IMR-90 (cell line): ENCODE measurements at regions not wholly inside any gene's neighbourhood (a gene's known extent, or its start where the extent isn't known, plus 50 kb on each side); places are given as distances from the start of the nearest gene placed in this dataset.

Source experiments
- ATAC-seq: fragments of 200-7000 bp; cut with Tn5 transposase; 2 replicates; pipeline ENCODE4 v1.9.1; 2020; ENCODE audit warnings: low read depth, mild to moderate bottlenecking, moderate library complexity
- BruUV-seq: library from RNA; stranded (reverse); fragments of 400-500 nt; replicated peaks from 2 replicates; lab custom pipeline; 2021; lab: Mats Ljungman, UMichigan
- CTCF ChIA-PET: fragments of 300-600 bp; formaldehyde crosslinking; extraction: SDS; loops from one replicate; lab custom pipeline; 2021; ENCODE audit warnings: antibody characterized with exemption; lab: Yijun Ruan, JAX
- POLR2A ChIA-PET: fragments of 300-600 bp; sonication (Branson Sonifier 250); formaldehyde crosslinking; loops from one replicate; lab custom pipeline; 2022; ENCODE audit warnings: antibody characterized with exemption; ENCODE audit not compliant: unreplicated experiment; lab: Charles Lee
- DNase-seq: peaks from one replicate; pipeline ENCODE4 v3.0.0; 2013
- H2AFZ ChIP-seq: replicated peaks from 2 replicates; pipeline ENCODE3; 2013; ENCODE audit warnings: low read length, mild to moderate bottlenecking; ENCODE audit not compliant: poor library complexity
- H2AK5ac ChIP-seq: 2 replicates; pipeline ENCODE4 v1.6.1; 2013; ENCODE audit warnings: low read depth, low read length, inconsistent platforms
- H2AK9ac ChIP-seq: replicated peaks from 2 replicates; pipeline ENCODE3; 2013; ENCODE audit warnings: mild to moderate bottlenecking, low read depth, low read length, moderate library complexity; ENCODE audit not compliant: poor library complexity
- H2BK120ac ChIP-seq: 2 replicates; pipeline ENCODE4 v1.6.1; 2013; ENCODE audit warnings: low read depth, low read length, inconsistent platforms
- H2BK15ac ChIP-seq: 3 replicates; pipeline ENCODE4 v1.6.1; 2013; ENCODE audit warnings: low read depth, low read length, inconsistent platforms
- H2BK20ac ChIP-seq: 2 replicates; pipeline ENCODE4 v1.6.1; 2013; ENCODE audit warnings: low read depth, mild to moderate bottlenecking, inconsistent platforms, low read length, moderate library complexity
- H2BK5ac ChIP-seq: 2 replicates; pipeline ENCODE4 v1.6.1; 2013; ENCODE audit warnings: mild to moderate bottlenecking, low read depth, low read length, inconsistent platforms; ENCODE audit not compliant: poor library complexity, severe bottlenecking
- H3K14ac ChIP-seq: replicated peaks from 2 replicates; pipeline ENCODE4 v1.6.1; 2013; ENCODE audit warnings: low read depth, low read length, inconsistent platforms
- H3K18ac ChIP-seq: 2 replicates; pipeline ENCODE4 v1.6.1; 2013; ENCODE audit warnings: low read depth, low read length, control low read depth
- H3K23ac ChIP-seq: 2 replicates; pipeline ENCODE4 v1.6.1; 2013; ENCODE audit warnings: low read depth, low read length, inconsistent platforms
- H3K27ac ChIP-seq: 2 replicates; pipeline ENCODE4 v1.5.1; 2013; ENCODE audit warnings: mild to moderate bottlenecking, control low read depth, low read length; ENCODE audit not compliant: insufficient read depth
- H3K27me3 ChIP-seq: 2 replicates; pipeline ENCODE4 v1.6.1; 2013; ENCODE audit warnings: low read length; ENCODE audit not compliant: control insufficient read depth, insufficient read depth
- H3K36me3 ChIP-seq: 2 replicates; pipeline ENCODE4 v1.6.1; 2013; ENCODE audit warnings: low read length, mixed read lengths; ENCODE audit not compliant: control insufficient read depth, insufficient read depth
- H3K4ac ChIP-seq: 2 replicates; pipeline ENCODE4 v1.6.1; 2013; ENCODE audit warnings: low read depth, low read length, inconsistent platforms
- H3K4me1 ChIP-seq: 2 replicates; pipeline ENCODE4 v1.6.1; 2013; ENCODE audit warnings: low read length, mixed read lengths; ENCODE audit not compliant: control insufficient read depth, insufficient read depth
- H3K4me2 ChIP-seq: 2 replicates; pipeline ENCODE4 v1.6.1; 2013; ENCODE audit warnings: low read depth, mild to moderate bottlenecking, control low read depth, low read length, moderate library complexity
- H3K4me3 ChIP-seq: 2 replicates; pipeline ENCODE4 v1.5.1; 2013; ENCODE audit warnings: low read depth, mild to moderate bottlenecking, control low read depth, low read length, moderate library complexity; ENCODE audit not compliant: insufficient read depth
- H3K56ac ChIP-seq: 2 replicates; pipeline ENCODE4 v1.6.1; 2013; ENCODE audit warnings: low read length, inconsistent platforms; ENCODE audit not compliant: insufficient read depth; ENCODE audit errors: extremely low read depth
- H3K79me1 ChIP-seq, 2 experiments: 2 replicates each; pipeline ENCODE4 v1.6.1; 2013; ENCODE audit warnings: low read length in 2 of 2, inconsistent platforms in 1 of 2, low read depth in 1 of 2
- H3K9ac ChIP-seq: 2 replicates; pipeline ENCODE4 v1.6.1; 2013; ENCODE audit warnings: low read depth, low read length, control low read depth
- H3K9me1 ChIP-seq: 2 replicates; pipeline ENCODE4 v1.6.1; 2013; ENCODE audit warnings: low read length, inconsistent platforms; ENCODE audit not compliant: insufficient read depth
- H3K9me3 ChIP-seq: 2 replicates; pipeline ENCODE4 v1.6.1; 2013; ENCODE audit warnings: low read length; ENCODE audit not compliant: control insufficient read depth, insufficient read depth
- H4K20me1 ChIP-seq: 2 replicates; pipeline ENCODE4 v1.6.1; 2013; ENCODE audit warnings: low read length, inconsistent platforms; ENCODE audit not compliant: insufficient read depth
- H4K5ac ChIP-seq: 2 replicates; pipeline ENCODE4 v1.6.1; 2013; ENCODE audit warnings: mild to moderate bottlenecking, low read depth, low read length, control low read depth
- H4K8ac ChIP-seq, 2 experiments: 2 replicates each; pipeline ENCODE4 v1.6.1; 2013; ENCODE audit warnings: low read depth in 2 of 2, low read length in 2 of 2, control low read depth in 1 of 2, inconsistent platforms in 1 of 2
- H4K91ac ChIP-seq: 2 replicates; pipeline ENCODE4 v1.6.1; 2013; ENCODE audit warnings: low read depth, low read length, inconsistent platforms; ENCODE audit not compliant: insufficient read depth
- CEBPB ChIP-seq: IDR thresholded peaks from 2 replicates; pipeline ENCODE4 v1.6.1; 2012; ENCODE audit warnings: low read depth, low read length, improper control_type of control experiment
- CHD1 ChIP-seq: IDR thresholded peaks from 2 replicates; pipeline ENCODE4 v1.6.1; 2012; ENCODE audit warnings: low read depth, low read length, improper control_type of control experiment
- MAZ ChIP-seq: IDR thresholded peaks from 2 replicates; pipeline ENCODE4 v1.6.1; 2012; ENCODE audit warnings: low read depth, mild to moderate bottlenecking, low read length, improper control_type of control experiment, moderate library complexity, borderline replicate concordance
- MXI1 ChIP-seq: IDR thresholded peaks from 2 replicates; pipeline ENCODE4 v1.6.1; 2012; ENCODE audit warnings: low read depth, mild to moderate bottlenecking, low read length, moderate library complexity, borderline replicate concordance
- POLR2A ChIP-seq: IDR thresholded peaks from 2 replicates; pipeline ENCODE4 v1.6.1; 2012; ENCODE audit warnings: mild to moderate bottlenecking, low read depth, low read length
- RCOR1 ChIP-seq: IDR thresholded peaks from 2 replicates; pipeline ENCODE4 v1.6.1; 2012; ENCODE audit warnings: mild to moderate bottlenecking, low read length, improper control_type of control experiment; ENCODE audit not compliant: insufficient replicate concordance
- RFX5 ChIP-seq: IDR thresholded peaks from 2 replicates; pipeline ENCODE4 v1.8.0; 2012; ENCODE audit warnings: low read depth, mild to moderate bottlenecking, low read length, moderate library complexity
- SMC3 ChIP-seq: fragments of 150-350 bp; IDR thresholded peaks from 2 replicates; pipeline ENCODE4 v1.6.1; 2016; ENCODE audit warnings: low read depth, mild to moderate bottlenecking, antibody characterized with exemption, low read length, moderate library complexity
- WGBS, 2 experiments: methylation state at CpG; one replicate each; pipeline versions ENCODE4 v1.1.5 to v1.1.7; 2013; ENCODE audit warnings: missing lambda C conversion rate in 2 of 2; ENCODE audit not compliant: insufficient read length in 1 of 2; ENCODE audit errors: extremely low coverage in 2 of 2; 5-methylcytosine and 5-hydroxymethylcytosine counted together
- dilution Hi-C: fragments of 300-500 bp; cut with HindIII; formaldehyde crosslinking; loops from one replicate; pipeline ENCODE4 v1.14.3; 2018; ENCODE audit warnings: low sequenced_read_pairs; ENCODE audit not compliant: unreplicated experiment
- in situ Hi-C: fragments of 300-500 bp; cut with MboI; formaldehyde crosslinking; loops from 3 replicates; pipeline ENCODE4 v1.14.3; 2019; ENCODE audit warnings: low sequenced_read_pairs, inconsistent platforms, mixed read lengths
- intact Hi-C: fragments of 100-400 bp; cut with micrococcal nuclease; formaldehyde crosslinking; loops from 2 replicates; pipeline ENCODE4 v1.10.0; 2022
- TF ChIP-seq, protein P1 (sequence below): fragments of 150-350 bp; IDR thresholded peaks from 2 replicates; pipeline ENCODE4 v1.6.1; 2016; ENCODE audit warnings: low read depth, mild to moderate bottlenecking, low read length, moderate library complexity, borderline replicate concordance
- TF ChIP-seq, protein P2 (sequence below): conservative IDR thresholded peaks from 2 replicates; pipeline ENCODE4 v1.5.1; 2012; ENCODE audit warnings: mild to moderate bottlenecking, low read depth, low read length, improper control_type of control experiment
- TF ChIP-seq, protein P3 (sequence below): fragments of 150-350 bp; IDR thresholded peaks from 2 replicates; pipeline ENCODE4 v1.6.1; 2017; ENCODE audit warnings: mild to moderate bottlenecking, antibody characterized with exemption, low read length, low read depth

DNA sequence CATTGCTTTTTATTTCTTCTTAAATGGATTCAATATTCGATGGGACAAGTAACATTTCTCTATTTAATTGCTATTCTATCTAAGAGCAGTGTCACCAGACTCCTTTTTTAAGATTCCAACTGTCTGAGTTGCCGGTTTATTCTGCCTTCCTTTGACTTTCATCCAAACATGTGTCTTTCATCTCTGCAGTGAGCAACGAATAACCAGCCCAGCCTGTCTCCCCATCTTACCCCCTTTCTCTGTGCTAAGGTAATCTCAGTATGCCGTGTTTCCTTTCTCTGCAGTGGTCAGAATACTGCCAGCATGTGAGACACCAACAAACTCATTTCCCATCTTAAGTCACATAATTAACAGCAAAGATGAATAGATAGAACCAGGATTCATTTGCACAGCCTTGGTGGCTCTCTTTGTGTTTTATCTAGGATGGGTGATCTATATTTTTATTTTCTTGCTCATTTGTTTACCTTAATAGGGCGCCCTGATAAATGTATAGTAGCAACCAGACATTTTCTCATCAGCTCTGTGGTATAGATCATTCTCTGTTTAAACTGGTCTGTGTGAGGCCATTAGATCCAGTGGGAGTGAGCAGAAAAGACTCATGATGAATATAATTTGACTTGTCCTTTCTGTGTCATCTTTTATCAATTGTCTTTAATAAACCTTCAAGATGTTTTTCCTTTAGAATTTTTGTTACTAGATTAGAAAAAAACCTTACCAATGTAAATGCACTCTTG is 394.8 kb upstream of the IGFBP7 start:
- Histone ChIP-seq H3K27me3 (no peaks in the 10 kb centered on the region), H3K9me1 (no peaks in the 10 kb centered on the region), H3K9me3 (no peaks in the 10 kb centered on the region), H3K4ac (no peak overlapping the region), H2BK20ac (no peak overlapping the region), H3K4me1 (no peaks in the 10 kb centered on the region), H2AFZ (no peak overlapping the region), H3K56ac (no peak overlapping the region), H3K14ac (no peak overlapping the region), H3K36me3 (no peaks in the 10 kb centered on the region), H4K5ac (no peak overlapping the region), H4K8ac (no peak overlapping the region), H3K4me2 (no peak overlapping the region), H4K20me1 (no peaks in the 10 kb centered on the region), H3K27ac (no peak overlapping the region), H4K91ac (no peak overlapping the region), H3K18ac (no peak overlapping the region), H2BK5ac (no peak overlapping the region), H3K23ac (no peak overlapping the region), H2AK5ac (no peak overlapping the region), H2AK9ac (no peak overlapping the region), H2BK120ac (no peak overlapping the region), H2BK15ac (no peak overlapping the region), H3K9ac (no peak overlapping the region), H3K79me1 (no peaks in the 10 kb centered on the region), H3K4me3 (no peak overlapping the region)
- ChIA-PET CTCF (no interaction called here), POLR2A (no interaction called here)
- BruUV-seq: no TSS peak
- DNase-seq (no peak), ATAC-seq (no peak)
- in situ Hi-C loops (no loop called here), intact Hi-C loops (no loop called here), dilution Hi-C loops (no loop called here)
- TF ChIP-seq SMC3: no peak
- no peak for TF ChIP-seq CHD1
- TF ChIP-seq, protein P1, sequence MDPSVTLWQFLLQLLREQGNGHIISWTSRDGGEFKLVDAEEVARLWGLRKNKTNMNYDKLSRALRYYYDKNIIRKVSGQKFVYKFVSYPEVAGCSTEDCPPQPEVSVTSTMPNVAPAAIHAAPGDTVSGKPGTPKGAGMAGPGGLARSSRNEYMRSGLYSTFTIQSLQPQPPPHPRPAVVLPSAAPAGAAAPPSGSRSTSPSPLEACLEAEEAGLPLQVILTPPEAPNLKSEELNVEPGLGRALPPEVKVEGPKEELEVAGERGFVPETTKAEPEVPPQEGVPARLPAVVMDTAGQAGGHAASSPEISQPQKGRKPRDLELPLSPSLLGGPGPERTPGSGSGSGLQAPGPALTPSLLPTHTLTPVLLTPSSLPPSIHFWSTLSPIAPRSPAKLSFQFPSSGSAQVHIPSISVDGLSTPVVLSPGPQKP: no peak
- TF ChIP-seq MAZ: no peak
- no peak for TF ChIP-seq MXI1
- TF ChIP-seq RFX5: no peak
- TF ChIP-seq, protein P2, sequence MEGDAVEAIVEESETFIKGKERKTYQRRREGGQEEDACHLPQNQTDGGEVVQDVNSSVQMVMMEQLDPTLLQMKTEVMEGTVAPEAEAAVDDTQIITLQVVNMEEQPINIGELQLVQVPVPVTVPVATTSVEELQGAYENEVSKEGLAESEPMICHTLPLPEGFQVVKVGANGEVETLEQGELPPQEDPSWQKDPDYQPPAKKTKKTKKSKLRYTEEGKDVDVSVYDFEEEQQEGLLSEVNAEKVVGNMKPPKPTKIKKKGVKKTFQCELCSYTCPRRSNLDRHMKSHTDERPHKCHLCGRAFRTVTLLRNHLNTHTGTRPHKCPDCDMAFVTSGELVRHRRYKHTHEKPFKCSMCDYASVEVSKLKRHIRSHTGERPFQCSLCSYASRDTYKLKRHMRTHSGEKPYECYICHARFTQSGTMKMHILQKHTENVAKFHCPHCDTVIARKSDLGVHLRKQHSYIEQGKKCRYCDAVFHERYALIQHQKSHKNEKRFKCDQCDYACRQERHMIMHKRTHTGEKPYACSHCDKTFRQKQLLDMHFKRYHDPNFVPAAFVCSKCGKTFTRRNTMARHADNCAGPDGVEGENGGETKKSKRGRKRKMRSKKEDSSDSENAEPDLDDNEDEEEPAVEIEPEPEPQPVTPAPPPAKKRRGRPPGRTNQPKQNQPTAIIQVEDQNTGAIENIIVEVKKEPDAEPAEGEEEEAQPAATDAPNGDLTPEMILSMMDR: no peak
- TF ChIP-seq RCOR1: no peak
- TF ChIP-seq CEBPB: no peak
- TF ChIP-seq, protein P3, sequence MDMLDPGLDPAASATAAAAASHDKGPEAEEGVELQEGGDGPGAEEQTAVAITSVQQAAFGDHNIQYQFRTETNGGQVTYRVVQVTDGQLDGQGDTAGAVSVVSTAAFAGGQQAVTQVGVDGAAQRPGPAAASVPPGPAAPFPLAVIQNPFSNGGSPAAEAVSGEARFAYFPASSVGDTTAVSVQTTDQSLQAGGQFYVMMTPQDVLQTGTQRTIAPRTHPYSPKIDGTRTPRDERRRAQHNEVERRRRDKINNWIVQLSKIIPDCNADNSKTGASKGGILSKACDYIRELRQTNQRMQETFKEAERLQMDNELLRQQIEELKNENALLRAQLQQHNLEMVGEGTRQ: no peak
- no peak for TF ChIP-seq POLR2A
- 0% methylated on average over 1 of the region's 5 CpGs; no CpG with 5 or more reads in 1 of the 2 experiments for WGBS, 2 experiments
